HG02870 (cell line): ENCODE measurements at regions not wholly inside any gene's neighbourhood (a gene's known extent, or its start where the extent isn't known, plus 50 kb on each side); places are given as distances from the start of the nearest gene placed in this dataset.
"Not testable (repeated sequence)": the region's sequence is repeated elsewhere in the genome, so short reads cannot be mapped to it uniquely, and the experiment has no call there.

Source experiments
- ATAC-seq: cut with Tn5 transposase; IDR thresholded peaks from one replicate; pipeline ENCODE4 v1.9.1; 2021; ENCODE audit warnings: mild to moderate bottlenecking, moderate library complexity; ENCODE audit not compliant: unreplicated experiment

DNA sequence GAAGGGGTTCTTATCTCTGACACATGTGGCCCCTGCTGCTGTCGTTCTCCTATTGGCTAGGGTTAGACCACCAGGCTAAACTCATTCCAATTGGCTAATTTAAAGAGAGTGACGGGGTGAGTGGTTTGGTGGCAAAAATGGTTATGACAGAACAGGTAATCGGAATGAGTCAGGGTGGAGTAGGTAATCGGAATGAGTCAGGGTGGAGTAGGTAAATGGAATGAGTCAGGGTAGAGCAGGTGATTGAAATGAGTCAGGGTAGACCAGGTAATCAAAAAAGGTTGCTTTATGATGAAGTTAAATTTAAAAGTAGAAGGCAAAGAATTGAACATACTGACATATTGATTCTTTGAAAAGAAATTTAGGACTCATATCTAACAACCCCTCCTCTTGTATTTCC is 626.2 kb upstream of the CNTN5 start:
- not testable (repeated sequence) for ATAC-seq

DNA sequence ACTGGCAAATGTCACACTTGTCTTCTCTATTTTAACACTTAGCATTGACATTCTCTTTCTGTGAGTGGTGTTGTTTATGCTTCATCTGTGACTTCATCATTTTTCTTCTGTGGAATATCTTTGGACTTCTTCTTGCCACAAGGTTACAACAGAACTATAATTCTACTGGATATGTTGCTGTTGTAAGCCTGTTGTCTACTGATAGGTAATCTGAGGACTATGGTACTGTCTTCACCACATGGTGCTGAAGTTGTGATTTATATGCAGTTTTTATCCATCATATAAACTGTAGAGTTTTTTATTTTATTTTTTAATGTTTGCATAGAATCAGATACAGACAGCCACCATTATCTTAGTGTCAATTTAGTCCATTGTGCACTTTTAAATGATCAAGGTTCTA is 622.2 kb upstream of the CNTN5 start:
- ATAC-seq, result no peak

GRCh38 chr11:98409069-98409468 is 611.7 kb upstream of the CNTN5 start:
- no peak for ATAC-seq

DNA sequence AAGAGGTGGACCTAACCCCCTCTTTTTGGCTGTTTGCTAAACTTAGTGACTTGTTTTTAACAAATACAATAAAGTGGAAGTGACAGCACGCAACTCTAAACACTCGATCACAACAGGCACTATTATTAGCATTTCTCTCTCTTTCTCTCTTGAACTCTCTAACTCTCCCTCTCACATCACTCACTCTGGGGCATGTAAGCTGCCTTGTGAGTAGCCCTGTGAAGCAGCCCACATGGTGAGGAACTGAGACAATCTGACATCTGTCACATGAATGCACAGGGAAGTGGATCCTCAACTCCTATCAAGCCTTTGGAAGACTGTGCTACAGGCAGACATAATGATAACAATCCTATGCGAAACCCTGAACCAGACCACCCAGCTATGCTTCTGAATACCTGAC is 609.0 kb upstream of the CNTN5 start:
- ATAC-seq, result no peak

DNA sequence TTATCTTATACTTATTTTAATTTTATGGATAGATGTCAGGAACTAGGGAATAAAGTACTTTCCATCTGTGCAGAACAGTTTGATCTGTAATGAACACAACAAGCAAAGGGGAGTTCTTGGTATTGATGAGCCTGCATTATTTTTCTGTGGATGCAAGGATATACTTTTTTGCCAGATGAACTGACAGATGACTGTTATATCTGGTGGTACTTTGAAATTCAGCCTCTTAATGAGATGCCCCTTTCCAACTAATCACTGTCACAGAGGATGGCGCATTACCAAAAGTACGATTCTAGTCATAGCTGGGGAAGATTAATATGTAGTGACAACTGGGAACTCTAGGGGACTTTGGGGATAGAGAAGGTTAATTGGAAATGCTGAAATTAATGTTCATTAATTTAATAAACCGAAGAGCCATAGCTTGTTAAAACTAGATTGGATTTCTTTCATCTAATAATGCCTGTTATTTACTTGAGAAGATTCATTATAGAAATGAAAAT is 603.4 kb upstream of the CNTN5 start:
- ATAC-seq, result no peak

GRCh38 chr11:98423933-98424332 is 596.8 kb upstream of the CNTN5 start:
- ATAC-seq, result no peak

- not testable (repeated sequence) for ATAC-seq
Observed at GRCh38 chr11:98424773-98425172, 596.0 kb upstream of the CNTN5 start.

DNA sequence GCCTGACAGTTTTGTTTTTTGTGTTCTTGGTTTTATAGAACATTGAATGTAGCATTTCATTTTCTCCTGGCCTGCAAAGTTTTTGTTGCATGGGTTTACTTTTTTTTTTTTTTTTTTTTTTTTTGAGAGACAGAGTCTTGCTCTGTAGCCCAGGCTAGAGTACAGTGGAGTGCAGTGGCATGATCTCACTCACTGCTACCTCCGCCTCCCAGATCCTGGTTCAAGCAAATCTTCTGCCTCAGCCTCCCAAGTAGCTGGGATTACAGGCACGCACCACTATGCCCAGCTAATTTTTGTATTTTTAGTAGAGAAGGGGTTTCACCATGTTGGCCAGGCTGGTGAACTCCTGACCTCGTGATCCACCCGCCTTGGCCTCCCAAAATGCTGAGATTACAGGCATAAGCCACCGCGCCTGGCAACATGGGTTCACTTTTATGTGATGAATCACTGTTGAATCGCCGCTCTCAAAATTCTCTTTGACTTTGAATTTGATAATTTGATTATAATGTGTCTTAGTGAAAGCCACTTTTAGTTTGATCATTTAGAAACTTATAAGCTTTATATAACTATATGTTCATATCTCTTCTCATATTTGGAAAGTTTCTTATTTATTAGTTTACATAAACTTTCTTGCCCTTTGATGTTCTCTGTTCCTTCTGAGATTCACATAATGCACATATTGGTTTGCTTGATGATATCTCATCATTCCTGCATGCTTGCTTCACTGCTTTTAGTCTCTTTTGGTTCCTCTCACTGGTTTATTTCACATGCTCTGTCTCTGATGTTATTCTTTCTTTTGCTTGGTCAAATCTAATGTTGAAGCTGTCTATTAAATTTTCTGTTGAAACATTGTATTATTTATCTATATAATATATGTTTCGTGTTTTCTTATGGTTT is 589.0 kb upstream of the CNTN5 start:
- no peak for ATAC-seq

DNA sequence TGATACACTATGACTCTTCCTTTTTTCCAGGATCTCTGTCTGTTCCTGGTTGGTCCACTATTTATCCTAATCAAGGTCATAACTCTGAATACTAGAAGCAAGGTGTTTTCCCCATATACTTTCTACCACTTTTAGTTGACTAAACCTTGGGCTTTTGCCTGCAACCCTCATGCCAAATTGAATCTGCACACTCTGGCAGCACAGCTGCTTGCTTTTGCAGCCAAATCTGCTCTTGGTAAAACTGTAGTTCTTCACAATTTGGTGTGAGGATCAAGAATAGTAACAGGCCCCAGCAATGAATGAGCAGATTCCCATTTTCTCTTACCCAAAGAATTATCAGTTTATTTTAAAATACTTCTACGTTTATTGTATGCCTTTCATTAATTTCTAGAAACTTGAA is 586.5 kb upstream of the CNTN5 start:
- ATAC-seq, result no peak

- no peak for ATAC-seq
Observed at GRCh38 chr11:98453378-98453777, 567.4 kb upstream of the CNTN5 start.

DNA sequence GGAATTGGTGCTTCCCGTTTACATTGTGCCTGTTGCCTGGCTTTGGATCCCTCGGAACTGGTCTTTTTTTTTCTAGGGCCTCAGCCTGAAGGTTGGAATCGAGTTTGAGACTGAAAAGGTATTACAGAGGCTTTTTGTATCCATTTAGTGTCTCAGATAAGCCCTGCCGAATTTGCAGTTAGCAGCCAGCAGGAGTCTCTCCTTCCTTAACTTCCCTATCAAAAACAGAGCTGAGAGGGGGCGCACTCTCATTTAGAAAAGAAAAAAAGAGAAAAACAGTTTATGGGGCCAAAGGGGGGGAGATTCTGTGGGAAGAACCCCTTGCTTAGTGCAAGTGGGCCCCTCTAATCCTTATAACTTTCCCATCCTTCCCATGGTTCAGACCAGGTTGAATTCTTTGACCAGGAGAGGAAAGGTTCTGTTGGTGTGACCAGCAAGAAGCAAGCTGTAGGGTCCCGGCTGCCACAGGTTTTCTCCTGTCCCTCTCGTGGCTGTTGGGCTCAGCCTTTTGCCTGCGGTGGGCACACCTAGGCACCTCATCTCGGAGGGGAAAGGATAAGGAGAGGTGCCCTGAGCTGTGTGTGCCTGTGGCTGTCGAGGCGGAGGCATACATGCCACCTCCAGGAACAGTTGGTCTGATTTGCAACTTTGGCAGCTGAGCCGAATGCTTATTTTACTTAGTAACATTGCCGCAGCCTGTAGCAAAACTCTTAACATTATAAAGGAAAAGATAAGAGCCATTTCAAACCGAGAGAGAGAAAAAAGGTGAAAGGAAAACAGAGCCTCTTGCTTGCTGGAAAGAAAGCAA is 565.0 kb upstream of the CNTN5 start:
- no peak for ATAC-seq

GRCh38 chr11:98456308-98456680 is 564.5 kb upstream of the CNTN5 start:
- no peak for ATAC-seq

DNA sequence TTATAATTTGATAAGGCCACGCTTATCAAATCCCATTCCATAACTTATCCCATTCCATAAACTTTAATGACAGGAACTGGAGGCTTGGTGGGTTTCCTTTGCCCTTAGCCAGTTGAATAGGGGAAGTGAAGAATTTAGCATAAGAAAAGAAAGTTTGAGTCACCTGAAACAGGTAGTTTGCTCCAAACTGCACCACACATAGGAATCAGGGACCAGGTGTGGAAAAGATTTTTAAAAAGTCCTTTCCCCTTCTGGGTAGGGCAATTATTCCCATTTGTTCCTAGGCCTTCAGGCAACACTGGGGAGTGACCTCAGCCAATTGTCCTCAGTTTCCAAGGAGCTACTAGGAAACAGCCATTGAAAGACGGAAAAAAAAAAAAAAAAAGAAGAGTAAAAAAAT is 525.7 kb upstream of the CNTN5 start:
- no peak for ATAC-seq

DNA sequence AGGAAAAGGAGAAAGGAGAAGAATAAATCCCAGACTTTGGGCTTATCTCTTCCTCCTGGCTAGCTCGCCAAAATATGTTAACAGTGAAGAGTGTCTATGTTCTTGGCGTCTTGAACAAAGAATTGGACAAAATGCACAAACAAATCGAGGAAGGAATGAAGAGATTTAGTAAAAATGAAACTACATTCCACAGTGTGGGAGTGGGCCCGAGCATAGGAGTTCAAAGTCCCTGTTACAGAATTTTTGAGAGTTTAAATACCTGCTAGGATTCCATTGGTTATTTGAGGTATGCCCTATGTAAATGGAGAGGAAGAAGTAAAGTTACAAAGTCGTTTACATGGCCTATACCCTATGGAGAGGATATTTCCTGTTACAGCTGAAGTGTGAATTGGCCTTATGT is 525.1 kb upstream of the CNTN5 start:
- no peak for ATAC-seq

DNA sequence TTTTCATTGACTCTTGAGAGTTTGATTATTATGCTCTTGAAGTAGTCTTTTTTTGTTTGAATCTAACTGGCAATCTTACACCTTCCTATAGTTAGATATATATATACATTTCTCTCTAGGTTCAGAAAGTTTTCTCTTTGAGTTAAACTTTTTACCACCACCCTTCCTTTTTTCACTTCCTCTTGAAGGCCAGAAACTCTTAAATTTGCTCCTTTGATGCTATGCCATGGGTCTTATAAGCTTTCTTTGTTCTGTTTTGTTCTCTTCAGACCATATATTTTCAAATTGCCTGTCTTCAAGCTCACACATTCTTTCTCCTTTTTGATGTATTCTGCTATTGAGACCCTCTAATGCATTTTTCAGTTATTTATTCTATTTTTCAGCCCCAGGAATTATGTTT is 513.5 kb upstream of the CNTN5 start:
- no peak for ATAC-seq

GRCh38 chr11:98512938-98513337 is 507.8 kb upstream of the CNTN5 start:
- no peak for ATAC-seq

DNA sequence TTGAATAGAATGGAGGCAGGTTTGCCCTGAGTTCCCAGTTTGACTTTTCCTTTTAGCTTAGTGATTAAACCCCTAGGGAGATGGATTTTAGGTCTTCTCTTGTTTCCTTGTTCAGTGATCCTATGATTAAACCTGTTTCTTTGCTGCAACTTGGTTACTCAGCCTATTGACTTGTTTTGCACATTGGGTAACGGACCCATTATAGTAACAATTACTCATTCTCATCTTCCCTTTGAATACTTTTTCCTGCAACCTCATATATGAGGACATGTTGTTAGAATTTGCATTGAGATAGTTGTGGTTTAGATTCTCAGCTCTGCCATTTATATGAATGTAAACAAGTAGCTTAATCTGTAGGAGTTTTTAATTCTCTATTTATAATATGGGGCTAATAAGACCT is 489.2 kb upstream of the CNTN5 start:
- ATAC-seq, result no peak

GRCh38 chr11:98536023-98536422 is 484.7 kb upstream of the CNTN5 start:
- no peak for ATAC-seq

DNA sequence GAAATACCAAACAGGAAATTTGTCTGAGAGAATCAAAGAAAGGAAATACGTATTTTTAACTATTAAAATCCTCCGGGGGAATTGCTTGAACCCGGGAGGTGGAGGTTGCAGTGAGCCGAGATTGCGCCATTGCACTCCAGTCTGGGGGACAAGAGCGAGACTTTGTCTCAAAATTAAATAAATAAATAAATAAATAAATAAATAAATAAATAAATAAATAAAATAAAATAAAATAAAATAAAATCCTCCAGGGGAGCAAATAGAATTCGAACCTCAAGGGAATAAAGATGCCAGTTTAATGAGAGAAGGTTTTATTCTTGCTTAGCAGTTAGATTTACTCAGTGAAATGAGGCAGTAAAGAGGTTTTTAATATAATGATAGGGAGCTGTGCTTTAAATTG is 482.4 kb upstream of the CNTN5 start:
- ATAC-seq, result not testable (repeated sequence)

GRCh38 chr11:98545544-98546175 is 475.1 kb upstream of the CNTN5 start:
- no peak for ATAC-seq

- no peak for ATAC-seq
Observed at GRCh38 chr11:98549571-98549970, 471.2 kb upstream of the CNTN5 start.
